ENCODE measurements at regions not wholly inside any gene's neighbourhood (a gene's known extent, or its start where the extent isn't known, plus 50 kb on each side); places are given as distances from the start of the nearest gene placed in this dataset.
"Not testable (repeated sequence)": the region's sequence is repeated elsewhere in the genome, so short reads cannot be mapped to it uniquely, and the experiment has no call there.

- DNase-seq (ENCODE audit: low read depth): no peak
Observed at GRCh38 chr22:22193923-22194322, 50.7 kb upstream of the VPREB1 start.

- DNase-seq (ENCODE audit: low read depth): not testable (repeated sequence)
Observed at GRCh38 chr22:22193462-22193861, 51.1 kb upstream of the VPREB1 start.

- not testable (repeated sequence) for DNase-seq (ENCODE audit: low read depth)
Observed at GRCh38 chr22:22193006-22193405, 51.6 kb upstream of the VPREB1 start.

- not testable (repeated sequence) for DNase-seq (ENCODE audit: low read depth)
Observed at GRCh38 chr22:22189796-22190195, 54.8 kb upstream of the VPREB1 start.

- DNase-seq (ENCODE audit: low read depth): not testable (repeated sequence)
Observed at GRCh38 chr22:22187863-22188262, 56.7 kb upstream of the VPREB1 start.

- DNase-seq (ENCODE audit: low read depth): no peak
Observed at GRCh38 chr22:22187299-22187698, 57.3 kb upstream of the VPREB1 start.

GRCh38 chr22:22185844-22186499 is 58.6 kb upstream of the VPREB1 start:
- DNase-seq (ENCODE audit: low read depth): no peak

GRCh38 chr22:22185217-22185616 is 59.4 kb upstream of the VPREB1 start:
- DNase-seq (ENCODE audit: low read depth): no peak

- no peak for DNase-seq (ENCODE audit: low read depth)
Observed at GRCh38 chr22:22184277-22184807, 60.2 kb upstream of the VPREB1 start.

- no peak for DNase-seq (ENCODE audit: low read depth)
Observed at GRCh38 chr22:22182990-22183264, 61.7 kb upstream of the VPREB1 start.

GRCh38 chr22:22182218-22182989 is 62.2 kb upstream of the VPREB1 start:
- no peak for DNase-seq (ENCODE audit: low read depth)

GRCh38 chr22:22181341-22181850 is 63.2 kb upstream of the VPREB1 start:
- DNase-seq (ENCODE audit: low read depth): no peak

- DNase-seq (ENCODE audit: low read depth): no peak
Observed at GRCh38 chr22:22180738-22181285, 63.8 kb upstream of the VPREB1 start.

GRCh38 chr22:22179858-22180257 is 64.7 kb upstream of the VPREB1 start:
- DNase-seq (ENCODE audit: low read depth): no peak

GRCh38 chr22:22178992-22179391 is 65.6 kb upstream of the VPREB1 start:
- no peak for DNase-seq (ENCODE audit: low read depth)

- DNase-seq (ENCODE audit: low read depth): no peak
Observed at GRCh38 chr22:22178355-22178965, 66.1 kb upstream of the VPREB1 start.

GRCh38 chr22:22176929-22177616 is 67.5 kb upstream of the VPREB1 start:
- DNase-seq (ENCODE audit: low read depth): no peak

GRCh38 chr22:22172896-22173628 is 71.5 kb upstream of the VPREB1 start:
- DNase-seq (ENCODE audit: low read depth): not testable (repeated sequence)

- DNase-seq (ENCODE audit: low read depth): peak; percentile 15
Observed at GRCh38 chr22:22171357-22172218, 73.0 kb upstream of the VPREB1 start.

GRCh38 chr22:22169923-22170322 is 74.7 kb upstream of the VPREB1 start:
- no peak for DNase-seq (ENCODE audit: low read depth)

All from HT1080 (cell line).